Keratinocyte (primary cell): ENCODE measurements at regions not wholly inside any gene's neighbourhood (a gene's known extent, or its start where the extent isn't known, plus 50 kb on each side); places are given as distances from the start of the nearest gene placed in this dataset.

ENCODE experiments used
- EZH2 ChIP-seq: IDR thresholded peaks from one replicate; pipeline ENCODE4 v1.6.1; 2012; ENCODE audit warnings: inconsistent platforms, mild to moderate bottlenecking, low read length, moderate library complexity
- TF ChIP-seq, protein P1 (sequence below), 3 experiments: IDR thresholded peaks in 1 of 3; conservative IDR thresholded peaks in 1 of 3; optimal IDR thresholded peaks in 1 of 3; 2 replicates in 2 of 3; 3 replicates in 1 of 3; pipeline versions ENCODE3 to v1.5.1; 2011; ENCODE audit warnings: low read length in 3 of 3, mild to moderate bottlenecking in 3 of 3, moderate library complexity in 2 of 3, control low read depth in 1 of 3, inconsistent platforms in 1 of 3; ENCODE audit not compliant: insufficient read depth in 2 of 3; ENCODE audit errors: extremely low read depth in 1 of 3

DNA sequence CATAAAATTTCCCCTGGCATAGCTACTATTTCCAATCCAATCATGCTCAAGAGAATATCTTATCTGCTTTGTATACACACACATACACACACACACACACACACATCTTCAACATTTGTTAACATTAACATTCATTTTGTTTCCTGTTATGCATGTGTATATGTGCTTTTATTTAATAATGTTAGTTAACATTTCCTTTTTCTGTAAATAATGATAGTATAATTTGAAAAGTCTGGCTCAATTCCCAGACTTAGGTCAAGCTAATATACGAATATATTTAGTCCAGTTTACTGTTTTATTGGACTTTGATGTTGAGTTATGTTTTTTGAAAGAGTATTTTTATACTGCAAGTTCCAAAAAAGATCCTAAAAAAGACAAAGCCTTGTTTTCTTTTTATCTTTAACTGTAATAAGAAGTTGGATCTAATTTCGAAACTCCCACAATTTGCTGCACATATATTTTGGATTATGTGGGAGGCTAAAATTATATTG lies 1072.4 kb downstream of the EFNB2 start:
- TF ChIP-seq, protein P1, sequence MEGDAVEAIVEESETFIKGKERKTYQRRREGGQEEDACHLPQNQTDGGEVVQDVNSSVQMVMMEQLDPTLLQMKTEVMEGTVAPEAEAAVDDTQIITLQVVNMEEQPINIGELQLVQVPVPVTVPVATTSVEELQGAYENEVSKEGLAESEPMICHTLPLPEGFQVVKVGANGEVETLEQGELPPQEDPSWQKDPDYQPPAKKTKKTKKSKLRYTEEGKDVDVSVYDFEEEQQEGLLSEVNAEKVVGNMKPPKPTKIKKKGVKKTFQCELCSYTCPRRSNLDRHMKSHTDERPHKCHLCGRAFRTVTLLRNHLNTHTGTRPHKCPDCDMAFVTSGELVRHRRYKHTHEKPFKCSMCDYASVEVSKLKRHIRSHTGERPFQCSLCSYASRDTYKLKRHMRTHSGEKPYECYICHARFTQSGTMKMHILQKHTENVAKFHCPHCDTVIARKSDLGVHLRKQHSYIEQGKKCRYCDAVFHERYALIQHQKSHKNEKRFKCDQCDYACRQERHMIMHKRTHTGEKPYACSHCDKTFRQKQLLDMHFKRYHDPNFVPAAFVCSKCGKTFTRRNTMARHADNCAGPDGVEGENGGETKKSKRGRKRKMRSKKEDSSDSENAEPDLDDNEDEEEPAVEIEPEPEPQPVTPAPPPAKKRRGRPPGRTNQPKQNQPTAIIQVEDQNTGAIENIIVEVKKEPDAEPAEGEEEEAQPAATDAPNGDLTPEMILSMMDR (optimal IDR thresholded peaks at IDR 0.05 in 1 of 3, IDR thresholded peaks at IDR 0.05 in 1 of 3, conservative IDR thresholded peaks at IDR 0.05 in 1 of 3; ENCODE audit: extremely low read depth in 1 of 3, insufficient read depth in 2 of 3, low read length in 3 of 3): no peak
- no peak for TF ChIP-seq EZH2
